OCI-LY1 (cell line): ENCODE measurements at regions not wholly inside any gene's neighbourhood (a gene's known extent, or its start where the extent isn't known, plus 50 kb on each side); places are given as distances from the start of the nearest gene placed in this dataset.

ENCODE experiments used
- H2AFZ ChIP-seq: fragments of 200-600 bp; sonication (generic), shearing (Covaris generic); 2 replicates; pipeline ENCODE4 v1.6.0; 2014; ENCODE audit warnings: antibody characterized with exemption, mild to moderate bottlenecking, low read length
- H3F3A ChIP-seq: fragments of 200-600 bp; sonication (generic), shearing (Covaris generic); 2 replicates; pipeline ENCODE4 v1.6.0; 2014; ENCODE audit warnings: mild to moderate bottlenecking, antibody characterized with exemption, low read length, moderate library complexity; ENCODE audit not compliant: insufficient read depth
- H3K27ac ChIP-seq: fragments of 200-600 bp; sonication (generic); 2 replicates; pipeline ENCODE4 v1.5.1; 2014; ENCODE audit warnings: low read length, mixed run types, mild to moderate bottlenecking, low read depth; ENCODE audit not compliant: poor library complexity, severe bottlenecking
- H3K27me3 ChIP-seq: fragments of 200-600 bp; sonication (generic); 2 replicates; pipeline ENCODE4 v1.6.0; 2014; ENCODE audit warnings: antibody characterized with exemption, mild to moderate bottlenecking, low read length, moderate library complexity; ENCODE audit not compliant: insufficient read depth
- H3K36me3 ChIP-seq: fragments of 200-600 bp; sonication (generic); 2 replicates; pipeline ENCODE4 v1.6.1; 2014; ENCODE audit warnings: mild to moderate bottlenecking, antibody characterized with exemption, low read length, moderate library complexity, mixed read lengths; ENCODE audit not compliant: insufficient read depth
- H3K4me1 ChIP-seq: fragments of 200-600 bp; sonication (generic); 2 replicates; pipeline ENCODE4 v1.5.1; 2014; ENCODE audit warnings: mild to moderate bottlenecking, low read length, moderate library complexity; ENCODE audit not compliant: insufficient read depth, severe bottlenecking
- H3K4me2 ChIP-seq: fragments of 200-600 bp; sonication (generic), shearing (Covaris generic); 2 replicates; pipeline ENCODE4 v1.6.1; 2014; ENCODE audit warnings: low read length
- H3K4me3 ChIP-seq: fragments of 200-600 bp; sonication (generic); 2 replicates; pipeline ENCODE4 v1.5.1; 2014; ENCODE audit warnings: low read length, low read depth, mild to moderate bottlenecking, mixed read lengths; ENCODE audit not compliant: poor library complexity, severe bottlenecking
- H3K79me2 ChIP-seq: fragments of 200-600 bp; shearing (Covaris generic); 2 replicates; pipeline ENCODE4 v1.6.1; 2016; ENCODE audit warnings: mixed run types, low read length, mixed read lengths; ENCODE audit not compliant: insufficient read depth
- H3K9ac ChIP-seq: fragments of 200-600 bp; sonication (generic), shearing (Covaris generic); 2 replicates; pipeline ENCODE4 v1.6.1; 2014; ENCODE audit warnings: mild to moderate bottlenecking, low read length, mixed read lengths
- H3K9me2 ChIP-seq: fragments of 200-600 bp; sonication (generic), shearing (Covaris generic); 2 replicates; pipeline ENCODE4 v1.6.1; 2014; ENCODE audit warnings: low read depth, mild to moderate bottlenecking, low read length, mixed read lengths
- H3K9me3 ChIP-seq: fragments of 200-600 bp; shearing (Covaris generic); 2 replicates; pipeline ENCODE4 v1.6.1; 2014; ENCODE audit warnings: low read length, mixed read lengths
- H4K20me1 ChIP-seq: fragments of 200-600 bp; sonication (generic), shearing (Covaris generic); 2 replicates; pipeline ENCODE4 v1.6.0; 2016; ENCODE audit warnings: mild to moderate bottlenecking, low read length; ENCODE audit not compliant: insufficient read depth
- CTCF ChIP-seq: fragments of 200-600 bp; sonication (generic), shearing (Covaris generic); IDR thresholded peaks from 2 replicates; pipeline ENCODE4 v1.5.1; 2017; ENCODE audit warnings: mild to moderate bottlenecking, antibody characterized with exemption, low read length, moderate library complexity, mixed read lengths
- EZH2 ChIP-seq: fragments of 200-600 bp; sonication (generic), shearing (Covaris generic); IDR thresholded peaks from 2 replicates; pipeline ENCODE4 v1.8.0; 2017; ENCODE audit warnings: borderline replicate concordance, mixed run types, mild to moderate bottlenecking, antibody characterized with exemption, low read length, moderate library complexity, mixed read lengths

GRCh38 chr6:100235631-100236030 lies 229.1 kb downstream of the SIM1 start:
- Histone ChIP-seq H2AFZ (no peak overlapping the region), H3K36me3 (no peaks in the 10 kb centered on the region), H3K27ac (no peak overlapping the region), H4K20me1 (no peaks in the 10 kb centered on the region), H3K4me3 (no peak overlapping the region), H3K9me2 (no peaks in the 10 kb centered on the region), H3F3A (no peaks in the 10 kb centered on the region), H3K9me3 (no peaks in the 10 kb centered on the region), H3K4me1 (peaks cover 16% of the 10 kb centered on the region), H3K27me3 (no peaks in the 10 kb centered on the region), H3K79me2 (no peaks in the 10 kb centered on the region), H3K4me2 (no peak overlapping the region), H3K9ac (no peak overlapping the region)
- TF ChIP-seq CTCF (no peak), EZH2 (no peak)

GRCh38 chr6:100234625-100235024 lies 230.1 kb downstream of the SIM1 start:
- TF ChIP-seq CTCF: no peak
- no peak for TF ChIP-seq EZH2
- no peak overlapping the region for H3K9ac ChIP-seq
- H3K9me2 ChIP-seq: no peaks in the 10 kb centered on the region
- H3K36me3 ChIP-seq: no peaks in the 10 kb centered on the region
- peaks cover 26% of the 10 kb centered on the region for H3K4me1 ChIP-seq
- no peaks in the 10 kb centered on the region for H3F3A ChIP-seq
- H3K9me3 ChIP-seq: no peaks in the 10 kb centered on the region
- no peak overlapping the region for H3K4me2 ChIP-seq
- H4K20me1 ChIP-seq: no peaks in the 10 kb centered on the region
- no peak overlapping the region for H2AFZ ChIP-seq
- no peaks in the 10 kb centered on the region for H3K79me2 ChIP-seq
- no peaks in the 10 kb centered on the region for H3K27me3 ChIP-seq
- no peak overlapping the region for H3K27ac ChIP-seq
- no peak overlapping the region for H3K4me3 ChIP-seq

GRCh38 chr6:100232781-100233573 lies 231.7 kb downstream of the SIM1 start:
- TF ChIP-seq EZH2 (no peak), CTCF (no peak)
- peaks cover 40% of the 10 kb centered on the region for H3K4me1 ChIP-seq

More at GRCh38 chr6:100232781-100233573, 231.7 kb downstream of the SIM1 start:
- H3K9me2 ChIP-seq: no peaks in the 10 kb centered on the region
- no peak overlapping the region for H3K4me3 ChIP-seq
- H3K36me3 ChIP-seq: no peaks in the 10 kb centered on the region
- no peaks in the 10 kb centered on the region for H3K9me3 ChIP-seq
- no peak overlapping the region for H3K9ac ChIP-seq
- H3F3A ChIP-seq: no peaks in the 10 kb centered on the region
- no peaks in the 10 kb centered on the region for H3K27me3 ChIP-seq
- no peak overlapping the region for H3K27ac ChIP-seq
- H3K4me2 ChIP-seq: no peak overlapping the region
- no peaks in the 10 kb centered on the region for H4K20me1 ChIP-seq
- no peaks in the 10 kb centered on the region for H3K79me2 ChIP-seq
- H2AFZ ChIP-seq: peak overlapping the region; percentile 93; the same call in 1 of the 2 replicates
